Lung (tissue), 11 donors: ENCODE measurements at regions not wholly inside any gene's neighbourhood (a gene's known extent, or its start where the extent isn't known, plus 50 kb on each side); places are given as distances from the start of the nearest gene placed in this dataset.
"Not testable (repeated sequence)": the region's sequence is repeated elsewhere in the genome, so short reads cannot be mapped to it uniquely, and the experiment has no call there.

Source experiments
- ATAC-seq: fragments of 200-7000 bp; cut with Tn5 transposase; one replicate; pipeline ENCODE4 v1.9.1; 2020; ENCODE audit warnings: moderate number of reproducible peaks; ENCODE audit not compliant: insufficient read depth, low FRiP score
- DNase-seq, 3 donors: peaks; one replicate each; pipeline ENCODE4 v3.0.0-alpha.2; 2013 to 2017
- H3K27ac ChIP-seq, 2 donors: one replicate each; pipeline ENCODE4 v1.5.1; 2013; ENCODE audit warnings: mild to moderate bottlenecking in 2 of 2, moderate library complexity in 2 of 2, control low read depth in 1 of 2, inconsistent platforms in 1 of 2, low read depth in 1 of 2, low read length in 1 of 2
- H3K27me3 ChIP-seq, 3 donors: one replicate each; pipeline ENCODE4 v1.5.1; 2013; ENCODE audit warnings: low read length in 2 of 3; ENCODE audit not compliant: control insufficient read depth in 3 of 3, insufficient read depth in 3 of 3
- H3K36me3 ChIP-seq, 4 donors: one replicate each; pipeline ENCODE4 v1.5.1; 2013; ENCODE audit warnings: low read length in 4 of 4, mild to moderate bottlenecking in 1 of 4, moderate library complexity in 1 of 4; ENCODE audit not compliant: control insufficient read depth in 4 of 4, insufficient read depth in 4 of 4
- H3K4me1 ChIP-seq, 5 donors: one replicate each; pipeline ENCODE4 v1.5.1; 2013; ENCODE audit warnings: low read length in 5 of 5, mild to moderate bottlenecking in 2 of 5, moderate library complexity in 1 of 5; ENCODE audit not compliant: control insufficient read depth in 5 of 5, insufficient read depth in 5 of 5
- H3K4me3 ChIP-seq: one replicate; pipeline ENCODE4 v1.5.1; 2013; ENCODE audit warnings: mild to moderate bottlenecking, control low read depth, moderate library complexity
- H3K9ac ChIP-seq, 2 donors: one replicate each; pipeline ENCODE4 v1.5.1; 2013; ENCODE audit warnings: low read length in 2 of 2, control low read depth in 1 of 2; ENCODE audit not compliant: insufficient read depth in 1 of 2
- H3K9me3 ChIP-seq, 4 donors: one replicate each; pipeline ENCODE4 v1.5.1; 2013; ENCODE audit warnings: low read length in 3 of 4, mild to moderate bottlenecking in 1 of 4, moderate library complexity in 1 of 4; ENCODE audit not compliant: control insufficient read depth in 4 of 4, insufficient read depth in 3 of 4
- CTCF ChIP-seq: IDR thresholded peaks from 2 replicates; pipeline ENCODE4 v1.5.1; 2012; ENCODE audit warnings: mild to moderate bottlenecking; ENCODE audit errors: control extremely low read depth, extremely low read depth
- WGBS, 2 donors: extraction: QIAGEN DNeasy Blood & Tissue Kit; methylation state at CpG; one replicate each; pipeline ENCODE4 v1.1.7; 2013; 5-methylcytosine and 5-hydroxymethylcytosine counted together
- donor health status: control.
- donor health status: control.
- donor health status: Bipolar disorder and iron deficiency.
- donor health status: healthy.
- donor health status: DM: yes; HTN: yes; CAD: no.

GRCh38 chr3:31106912-31107311 is 212.5 kb upstream of the GADL1 start:
- Histone ChIP-seq H3K4me3 (no peak overlapping the region), H3K9me3 (no peaks in the 10 kb centered on the region), H3K27me3 (no peaks in the 10 kb centered on the region), H3K27ac (no peak overlapping the region), H3K9ac (no peak overlapping the region), H3K36me3 (no peaks in the 10 kb centered on the region), H3K4me1 (no peaks in the 10 kb centered on the region)
- TF ChIP-seq CTCF = no peak
- WGBS, 2 donors = 91 to 92% methylated on average over 2 of the region's 2 CpGs
- ATAC-seq = no peak
- no peak for DNase-seq

GRCh38 chr3:31114929-31115283 is 220.4 kb upstream of the GADL1 start:
- no peak overlapping the region for H3K27ac ChIP-seq

GRCh38 chr3:31115531-31115930 is 221.1 kb upstream of the GADL1 start:
- H3K27ac ChIP-seq, H3K9ac ChIP-seq, H3K27me3 ChIP-seq, H3K4me1 ChIP-seq, H3K36me3 ChIP-seq, H3K4me3 ChIP-seq, DNase-seq, ATAC-seq, H3K9me3 ChIP-seq: not testable (repeated sequence)
- WGBS, 2 donors = 91 to 94% methylated on average over 2 of the region's 2 CpGs

More at GRCh38 chr3:31114929-31115283, 220.4 kb upstream of the GADL1 start:
- Histone ChIP-seq H3K9me3 (no peaks in the 10 kb centered on the region), H3K36me3 (no peaks in the 10 kb centered on the region), H3K4me3 (no peak overlapping the region), H3K9ac (no peak overlapping the region), H3K4me1 (no peaks in the 10 kb centered on the region), H3K27me3 (no peaks in the 10 kb centered on the region)
- ATAC-seq = no peak
- no peak for DNase-seq
- 96 to 100% methylated on average over 1 of the region's 1 CpG for WGBS, 2 donors
- no peak for TF ChIP-seq CTCF

GRCh38 chr3:31116651-31117050 is 222.2 kb upstream of the GADL1 start:
- H3K27ac ChIP-seq = no peak overlapping the region
- H3K4me3 ChIP-seq = no peak overlapping the region
- no peak for TF ChIP-seq CTCF
- ATAC-seq (no peak), DNase-seq (no peak)
- 98 to 100% methylated on average over 2 of the region's 2 CpGs for WGBS, 2 donors
- no peak overlapping the region for H3K9ac ChIP-seq
- no peaks in the 10 kb centered on the region for H3K4me1 ChIP-seq
- no peaks in the 10 kb centered on the region for H3K36me3 ChIP-seq
- no peaks in the 10 kb centered on the region for H3K27me3 ChIP-seq
- no peaks in the 10 kb centered on the region for H3K9me3 ChIP-seq
